ENCODE measurements at regions not wholly inside any gene's neighbourhood (a gene's known extent, or its start where the extent isn't known, plus 50 kb on each side); places are given as distances from the start of the nearest gene placed in this dataset.

DNA sequence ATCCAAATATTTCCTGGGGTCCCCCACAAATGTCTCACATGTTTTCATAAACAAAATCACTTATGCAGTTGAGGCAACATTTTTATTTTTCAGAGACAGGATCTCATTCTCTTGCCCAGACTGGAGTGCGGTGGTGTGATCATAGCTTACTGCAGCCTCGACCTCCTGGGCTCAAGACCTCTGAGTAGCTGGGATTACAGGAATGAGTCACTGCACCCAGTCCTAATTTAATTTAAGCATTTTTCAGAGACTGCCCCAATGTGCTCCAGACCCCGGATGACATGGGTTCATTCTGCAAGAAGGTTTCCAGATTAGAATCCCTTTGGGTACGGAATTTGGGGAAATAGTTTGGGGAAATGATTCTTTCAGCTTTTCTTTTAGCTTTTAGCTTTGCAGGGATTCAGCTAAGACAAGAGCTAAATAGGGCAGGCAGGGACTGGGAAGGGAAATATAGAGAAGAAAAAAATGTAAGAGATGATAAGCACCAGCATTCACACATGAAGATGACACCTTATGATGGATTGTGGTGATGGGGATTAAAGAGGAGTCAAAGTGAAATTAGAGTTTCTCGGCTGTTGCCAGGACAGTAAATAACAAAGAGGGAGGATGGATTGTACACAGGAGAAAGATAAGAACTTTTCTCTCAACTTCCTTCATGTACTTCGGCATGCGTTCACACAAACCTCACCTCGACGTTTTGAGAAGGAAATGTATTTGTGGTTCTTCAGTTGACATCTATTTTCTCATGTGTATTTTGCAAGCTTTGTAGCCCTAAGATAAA lies 169.4 kb upstream of the TAB2 start:
- TF ChIP-seq, protein P1, sequence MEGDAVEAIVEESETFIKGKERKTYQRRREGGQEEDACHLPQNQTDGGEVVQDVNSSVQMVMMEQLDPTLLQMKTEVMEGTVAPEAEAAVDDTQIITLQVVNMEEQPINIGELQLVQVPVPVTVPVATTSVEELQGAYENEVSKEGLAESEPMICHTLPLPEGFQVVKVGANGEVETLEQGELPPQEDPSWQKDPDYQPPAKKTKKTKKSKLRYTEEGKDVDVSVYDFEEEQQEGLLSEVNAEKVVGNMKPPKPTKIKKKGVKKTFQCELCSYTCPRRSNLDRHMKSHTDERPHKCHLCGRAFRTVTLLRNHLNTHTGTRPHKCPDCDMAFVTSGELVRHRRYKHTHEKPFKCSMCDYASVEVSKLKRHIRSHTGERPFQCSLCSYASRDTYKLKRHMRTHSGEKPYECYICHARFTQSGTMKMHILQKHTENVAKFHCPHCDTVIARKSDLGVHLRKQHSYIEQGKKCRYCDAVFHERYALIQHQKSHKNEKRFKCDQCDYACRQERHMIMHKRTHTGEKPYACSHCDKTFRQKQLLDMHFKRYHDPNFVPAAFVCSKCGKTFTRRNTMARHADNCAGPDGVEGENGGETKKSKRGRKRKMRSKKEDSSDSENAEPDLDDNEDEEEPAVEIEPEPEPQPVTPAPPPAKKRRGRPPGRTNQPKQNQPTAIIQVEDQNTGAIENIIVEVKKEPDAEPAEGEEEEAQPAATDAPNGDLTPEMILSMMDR (IDR thresholded peaks at IDR 0.05): no peak
- no peak for TF ChIP-seq POLR2A (IDR thresholded peaks at IDR 0.05)
- TF ChIP-seq EP300 (IDR thresholded peaks at IDR 0.05): no peak
